SK-N-SH (cell line): ENCODE measurements at regions not wholly inside any gene's neighbourhood (a gene's known extent, or its start where the extent isn't known, plus 50 kb on each side); places are given as distances from the start of the nearest gene placed in this dataset.

Experiments used
- CTCF ChIA-PET: fragments of 300-600, 350-600 bp; formaldehyde crosslinking; extraction: SDS; loops from one replicate; lab custom pipeline; 2021; lab: Yijun Ruan, JAX
- POLR2A ChIA-PET: fragments of 350-600 bp; sonication (Branson Sonifier 250); formaldehyde crosslinking; extraction: SDS; loops from one replicate; lab custom pipeline; 2020; ENCODE audit warnings: antibody characterized with exemption, inconsistent platforms; lab: Yijun Ruan, JAX
- DNase-seq: peaks from one replicate; pipeline ENCODE4 v3.0.0; 2012
- H2AFZ ChIP-seq: fragments of 200-600 bp; sonication (generic); 2 replicates; pipeline ENCODE4 v1.8.1; 2016; ENCODE audit warnings: antibody characterized with exemption, mild to moderate bottlenecking, low read depth
- H3F3A ChIP-seq: fragments of 200-600 bp; sonication (generic); replicated peaks from 2 replicates; pipeline ENCODE3; 2016; ENCODE audit warnings: antibody characterized with exemption, mild to moderate bottlenecking; ENCODE audit not compliant: insufficient read depth
- H3K27ac ChIP-seq, 2 experiments: fragments of 200-500 bp in 1 of 2; fragments of 200-600 bp in 1 of 2; sonication (Bioruptor generic) in 1 of 2; sonication (generic), shearing (Covaris generic) in 1 of 2; 2 replicates each; pipeline versions ENCODE4 v1.5.1 to v1.6.1; 2014 to 2016; ENCODE audit warnings: low read depth in 2 of 2, inconsistent platforms in 1 of 2, low read length in 1 of 2, mild to moderate bottlenecking in 1 of 2, mixed read lengths in 1 of 2
- H3K27me3 ChIP-seq: fragments of 200-600 bp; sonication (generic), shearing (Covaris generic); 2 replicates; pipeline ENCODE4 v1.6.1; 2016; ENCODE audit warnings: mixed run types; ENCODE audit not compliant: insufficient read depth
- H3K36me3 ChIP-seq, 2 experiments: fragments of 200-500 bp in 1 of 2; fragments of 200-600 bp in 1 of 2; sonication (Bioruptor generic) in 1 of 2; sonication (generic) in 1 of 2; replicated peaks in 1 of 2; 2 replicates each; pipeline versions ENCODE3 to v1.5.1; 2014 to 2016; ENCODE audit warnings: low read length in 1 of 2, mild to moderate bottlenecking in 1 of 2; ENCODE audit not compliant: insufficient read depth in 2 of 2, control insufficient read depth in 1 of 2
- H3K4me1 ChIP-seq, 2 experiments: fragments of 200-500 bp in 1 of 2; fragments of 200-600 bp in 1 of 2; sonication (Bioruptor generic) in 1 of 2; sonication (generic), shearing (Covaris generic) in 1 of 2; 2 replicates each; pipeline versions ENCODE4 v1.5.1 to v1.6.1; 2014 to 2016; ENCODE audit warnings: low read depth in 1 of 2, low read length in 1 of 2, mixed run types in 1 of 2; ENCODE audit not compliant: insufficient read depth in 2 of 2, control insufficient read depth in 1 of 2
- H3K4me2 ChIP-seq: fragments of 200-600 bp; sonication (generic), shearing (Covaris generic); 2 replicates; pipeline ENCODE4 v1.6.1; 2017; ENCODE audit warnings: mixed run types
- H3K4me3 ChIP-seq, 2 experiments: fragments of 200-500 bp in 1 of 2; fragments of 200-600 bp in 1 of 2; sonication (Bioruptor generic) in 1 of 2; sonication (generic), shearing (Covaris generic) in 1 of 2; 2 replicates each; pipeline versions ENCODE4 v1.5.1 to v1.8.1; 2014 to 2016; ENCODE audit warnings: low read depth in 2 of 2, inconsistent platforms in 1 of 2, low read length in 1 of 2, mild to moderate bottlenecking in 1 of 2, mixed read lengths in 1 of 2, moderate library complexity in 1 of 2
- H3K79me2 ChIP-seq: fragments of 200-600 bp; sonication (generic); 2 replicates; pipeline ENCODE4 v1.8.1; 2017; ENCODE audit warnings: mild to moderate bottlenecking; ENCODE audit not compliant: insufficient read depth
- H3K9ac ChIP-seq: fragments of 200-600 bp; sonication (generic); 2 replicates; pipeline ENCODE4 v1.6.1; 2017; ENCODE audit warnings: mixed run types
- H3K9me2 ChIP-seq: fragments of 200-600 bp; sonication (generic); 2 replicates; pipeline ENCODE4 v1.6.1; 2017; ENCODE audit warnings: mixed run types
- H3K9me3 ChIP-seq: fragments of 200-600 bp; sonication (generic); 2 replicates; pipeline ENCODE4 v1.6.1; 2017; ENCODE audit warnings: mixed run types, mild to moderate bottlenecking, moderate library complexity
- H4K20me1 ChIP-seq: fragments of 200-600 bp; sonication (generic); 2 replicates; pipeline ENCODE4 v1.6.1; 2017; ENCODE audit warnings: mild to moderate bottlenecking, mixed run types; ENCODE audit not compliant: insufficient read depth
- NRF1 ChIP-seq: IDR thresholded peaks from 2 replicates; pipeline ENCODE4 v1.6.1; 2012; ENCODE audit warnings: low read depth, mild to moderate bottlenecking, low read length
- POLR2AphosphoS5 ChIP-seq: IDR thresholded peaks from 2 replicates; pipeline ENCODE4 v1.6.1; 2012; ENCODE audit warnings: low read depth, low read length
- RAD21 ChIP-seq: IDR thresholded peaks from 2 replicates; pipeline ENCODE4 v1.6.1; 2012; ENCODE audit warnings: mild to moderate bottlenecking, low read length
- RXRA ChIP-seq: IDR thresholded peaks from 2 replicates; pipeline ENCODE4 v1.4.0; 2012; ENCODE audit warnings: low read depth, mild to moderate bottlenecking, borderline replicate concordance
- TCF12 ChIP-seq: IDR thresholded peaks from 2 replicates; pipeline ENCODE4 v1.4.0; 2012
- TEAD4 ChIP-seq: IDR thresholded peaks from 2 replicates; pipeline ENCODE4 v1.4.0; 2012; ENCODE audit warnings: mild to moderate bottlenecking, borderline replicate concordance; ENCODE audit not compliant: insufficient read depth
- YY1 ChIP-seq: IDR thresholded peaks from 2 replicates; pipeline ENCODE4 v1.4.0; 2012; ENCODE audit warnings: low read depth, mild to moderate bottlenecking
- WGBS: methylation state at CpG from one replicate; pipeline ENCODE4 v1.1.6; 2017; ENCODE audit warnings: low lambda C conversion rate; 5-methylcytosine and 5-hydroxymethylcytosine counted together
- TF ChIP-seq, protein P1 (sequence below): fragments of 150-350 bp; IDR thresholded peaks from 2 replicates; pipeline ENCODE4 v1.6.1; 2017; ENCODE audit warnings: antibody characterized with exemption, low read length, low read depth, borderline replicate concordance
- TF ChIP-seq, protein P2 (sequence below): fragments of 150-350 bp; IDR thresholded peaks from 2 replicates; pipeline ENCODE4 v1.6.1; 2016; ENCODE audit warnings: mild to moderate bottlenecking, low read depth, low read length
- TF ChIP-seq, protein P3 (sequence below): IDR thresholded peaks from 2 replicates; pipeline ENCODE4 v1.4.0; 2012; ENCODE audit warnings: low read depth, borderline replicate concordance
- TF ChIP-seq, protein P4 (sequence below): IDR thresholded peaks from 2 replicates; pipeline ENCODE4 v1.4.0; 2012; ENCODE audit warnings: low read depth, borderline replicate concordance
- TF ChIP-seq, protein P5 (sequence below): IDR thresholded peaks from 2 replicates; pipeline ENCODE4 v1.6.1; 2012; ENCODE audit warnings: mild to moderate bottlenecking, low read depth, low read length, moderate library complexity

DNA sequence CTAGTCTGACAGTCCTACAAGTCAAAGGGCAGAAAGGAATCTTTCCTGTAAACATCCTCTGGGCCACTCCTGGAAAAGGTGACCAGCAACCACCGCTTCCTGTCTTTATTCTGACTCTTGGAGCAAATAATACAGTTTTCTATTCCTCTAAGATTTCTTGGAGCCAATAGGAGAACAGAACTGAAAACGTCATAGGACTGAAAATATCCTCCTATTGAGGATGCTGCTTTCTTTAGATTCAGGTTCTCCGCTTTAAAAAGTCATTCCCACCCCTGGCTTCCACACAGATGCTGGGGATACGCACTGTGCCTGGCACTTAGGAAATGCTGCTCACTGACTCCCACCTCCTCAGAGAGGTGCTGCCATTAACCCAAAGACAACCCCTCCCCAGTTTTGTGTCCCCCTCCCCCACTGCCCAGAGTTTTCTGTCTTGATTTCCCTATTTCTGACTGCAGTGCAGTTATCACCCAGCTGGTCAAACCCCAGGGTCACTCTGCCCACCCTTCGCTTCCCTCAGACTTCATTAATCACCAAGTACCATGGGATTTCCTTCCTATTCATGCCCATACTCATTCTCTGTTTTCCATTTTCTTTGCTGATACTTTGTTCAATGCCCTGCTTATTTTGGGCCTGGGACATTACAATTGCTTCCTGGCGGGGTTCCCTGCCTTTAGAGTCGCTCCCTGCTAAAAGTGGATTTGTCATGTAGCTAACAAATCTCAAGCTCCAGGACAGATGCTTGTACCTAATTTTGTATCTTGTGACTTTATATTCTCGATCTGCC is 82.1 kb upstream of the ARHGAP29 start:
- H3K4me3 ChIP-seq: no peak overlapping the region
- no peaks in the 10 kb centered on the region for H3K36me3 ChIP-seq
- TF ChIP-seq RXRA (no peak), YY1 (no peak), NRF1 (no peak), POLR2AphosphoS5 (no peak)
- TF ChIP-seq, protein P1, sequence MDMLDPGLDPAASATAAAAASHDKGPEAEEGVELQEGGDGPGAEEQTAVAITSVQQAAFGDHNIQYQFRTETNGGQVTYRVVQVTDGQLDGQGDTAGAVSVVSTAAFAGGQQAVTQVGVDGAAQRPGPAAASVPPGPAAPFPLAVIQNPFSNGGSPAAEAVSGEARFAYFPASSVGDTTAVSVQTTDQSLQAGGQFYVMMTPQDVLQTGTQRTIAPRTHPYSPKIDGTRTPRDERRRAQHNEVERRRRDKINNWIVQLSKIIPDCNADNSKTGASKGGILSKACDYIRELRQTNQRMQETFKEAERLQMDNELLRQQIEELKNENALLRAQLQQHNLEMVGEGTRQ: no peak
- TF ChIP-seq, protein P2, sequence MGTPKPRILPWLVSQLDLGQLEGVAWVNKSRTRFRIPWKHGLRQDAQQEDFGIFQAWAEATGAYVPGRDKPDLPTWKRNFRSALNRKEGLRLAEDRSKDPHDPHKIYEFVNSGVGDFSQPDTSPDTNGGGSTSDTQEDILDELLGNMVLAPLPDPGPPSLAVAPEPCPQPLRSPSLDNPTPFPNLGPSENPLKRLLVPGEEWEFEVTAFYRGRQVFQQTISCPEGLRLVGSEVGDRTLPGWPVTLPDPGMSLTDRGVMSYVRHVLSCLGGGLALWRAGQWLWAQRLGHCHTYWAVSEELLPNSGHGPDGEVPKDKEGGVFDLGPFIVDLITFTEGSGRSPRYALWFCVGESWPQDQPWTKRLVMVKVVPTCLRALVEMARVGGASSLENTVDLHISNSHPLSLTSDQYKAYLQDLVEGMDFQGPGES: no peak
- TF ChIP-seq, protein P3, sequence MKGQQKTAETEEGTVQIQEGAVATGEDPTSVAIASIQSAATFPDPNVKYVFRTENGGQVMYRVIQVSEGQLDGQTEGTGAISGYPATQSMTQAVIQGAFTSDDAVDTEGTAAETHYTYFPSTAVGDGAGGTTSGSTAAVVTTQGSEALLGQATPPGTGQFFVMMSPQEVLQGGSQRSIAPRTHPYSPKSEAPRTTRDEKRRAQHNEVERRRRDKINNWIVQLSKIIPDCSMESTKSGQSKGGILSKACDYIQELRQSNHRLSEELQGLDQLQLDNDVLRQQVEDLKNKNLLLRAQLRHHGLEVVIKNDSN: no peak
- TF ChIP-seq, protein P4, sequence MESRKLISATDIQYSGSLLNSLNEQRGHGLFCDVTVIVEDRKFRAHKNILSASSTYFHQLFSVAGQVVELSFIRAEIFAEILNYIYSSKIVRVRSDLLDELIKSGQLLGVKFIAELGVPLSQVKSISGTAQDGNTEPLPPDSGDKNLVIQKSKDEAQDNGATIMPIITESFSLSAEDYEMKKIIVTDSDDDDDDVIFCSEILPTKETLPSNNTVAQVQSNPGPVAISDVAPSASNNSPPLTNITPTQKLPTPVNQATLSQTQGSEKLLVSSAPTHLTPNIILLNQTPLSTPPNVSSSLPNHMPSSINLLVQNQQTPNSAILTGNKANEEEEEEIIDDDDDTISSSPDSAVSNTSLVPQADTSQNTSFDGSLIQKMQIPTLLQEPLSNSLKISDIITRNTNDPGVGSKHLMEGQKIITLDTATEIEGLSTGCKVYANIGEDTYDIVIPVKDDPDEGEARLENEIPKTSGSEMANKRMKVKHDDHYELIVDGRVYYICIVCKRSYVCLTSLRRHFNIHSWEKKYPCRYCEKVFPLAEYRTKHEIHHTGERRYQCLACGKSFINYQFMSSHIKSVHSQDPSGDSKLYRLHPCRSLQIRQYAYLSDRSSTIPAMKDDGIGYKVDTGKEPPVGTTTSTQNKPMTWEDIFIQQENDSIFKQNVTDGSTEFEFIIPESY: no peak
- no peaks in the 10 kb centered on the region for H3K79me2 ChIP-seq
- H3K9ac ChIP-seq: no peak overlapping the region
- WGBS: 87% methylated on average over 8 of the region's 8 CpGs
- ChIA-PET POLR2A (no interaction called here), CTCF (interaction anchor here (0.9 to 1.4 kb wide), 2 partner anchors 258 to 293 kb away, joined by 3 to 4 read pairs; no protein-coding TSS in a partner anchor)
- no peaks in the 10 kb centered on the region for H3K27me3 ChIP-seq
- peaks cover 9% of the 10 kb centered on the region for H3F3A ChIP-seq
- H4K20me1 ChIP-seq: no peaks in the 10 kb centered on the region
- H3K9me3 ChIP-seq: no peaks in the 10 kb centered on the region
- no peak overlapping the region for H3K27ac ChIP-seq
- no peaks in the 10 kb centered on the region for H3K9me2 ChIP-seq
- no peak for DNase-seq
- H3K4me2 ChIP-seq: no peak overlapping the region
- H2AFZ ChIP-seq: no peak overlapping the region
- peaks cover 25 to 28% of the 10 kb centered on the region in 2 experiments for H3K4me1 ChIP-seq

DNA sequence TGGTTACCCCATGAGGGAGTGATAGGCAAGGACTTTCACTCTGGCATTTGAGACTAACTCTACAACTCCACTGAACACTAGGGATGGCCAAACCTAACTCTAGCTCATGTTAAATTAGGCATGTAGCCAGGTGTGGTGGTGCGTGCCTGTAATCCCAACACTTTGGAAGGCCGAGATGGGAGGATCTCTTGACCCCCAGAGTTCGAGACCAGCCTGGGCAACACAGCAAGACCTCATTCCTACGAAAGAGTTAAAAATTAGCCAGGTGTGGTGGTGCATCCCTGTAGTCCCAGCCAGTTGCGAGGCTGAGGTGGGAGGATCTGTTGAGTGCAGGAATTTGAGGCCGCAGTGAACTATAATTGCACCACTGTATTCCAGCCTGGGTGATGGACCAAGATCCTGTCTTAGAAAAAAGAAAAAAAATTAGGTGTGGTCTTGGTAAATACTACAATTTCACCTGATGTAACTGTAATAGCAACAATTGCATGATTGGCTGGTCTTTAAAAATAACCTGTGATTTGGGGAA is 81.2 kb upstream of the ARHGAP29 start:
- H3K9ac ChIP-seq: no peak overlapping the region
- peaks cover 19 to 23% of the 10 kb centered on the region in 2 experiments for H3K4me1 ChIP-seq
- CTCF ChIA-PET: interaction anchor here (1.1 to 4.0 kb wide), 2 partner anchors 17 to 256 kb away, joined by 4 to 27 read pairs; no protein-coding TSS in a partner anchor

More for the DNA sequence above, 81.2 kb upstream of the ARHGAP29 start:
- DNase-seq: no peak
- H3K79me2 ChIP-seq: no peaks in the 10 kb centered on the region
- no peaks in the 10 kb centered on the region for H3K9me2 ChIP-seq
- 100% methylated on average over 2 of the region's 6 CpGs for WGBS
- H3K4me2 ChIP-seq: no peak overlapping the region
- no peaks in the 10 kb centered on the region for H4K20me1 ChIP-seq
- peaks cover under 1% of the 10 kb centered on the region for H3F3A ChIP-seq
- H3K36me3 ChIP-seq: no peaks in the 10 kb centered on the region
- H3K9me3 ChIP-seq: no peaks in the 10 kb centered on the region
- H3K27me3 ChIP-seq: no peaks in the 10 kb centered on the region
- H3K27ac ChIP-seq: no peak overlapping the region
- POLR2A ChIA-PET: no interaction called here
- H2AFZ ChIP-seq: no peak overlapping the region
- TF ChIP-seq, protein P5, sequence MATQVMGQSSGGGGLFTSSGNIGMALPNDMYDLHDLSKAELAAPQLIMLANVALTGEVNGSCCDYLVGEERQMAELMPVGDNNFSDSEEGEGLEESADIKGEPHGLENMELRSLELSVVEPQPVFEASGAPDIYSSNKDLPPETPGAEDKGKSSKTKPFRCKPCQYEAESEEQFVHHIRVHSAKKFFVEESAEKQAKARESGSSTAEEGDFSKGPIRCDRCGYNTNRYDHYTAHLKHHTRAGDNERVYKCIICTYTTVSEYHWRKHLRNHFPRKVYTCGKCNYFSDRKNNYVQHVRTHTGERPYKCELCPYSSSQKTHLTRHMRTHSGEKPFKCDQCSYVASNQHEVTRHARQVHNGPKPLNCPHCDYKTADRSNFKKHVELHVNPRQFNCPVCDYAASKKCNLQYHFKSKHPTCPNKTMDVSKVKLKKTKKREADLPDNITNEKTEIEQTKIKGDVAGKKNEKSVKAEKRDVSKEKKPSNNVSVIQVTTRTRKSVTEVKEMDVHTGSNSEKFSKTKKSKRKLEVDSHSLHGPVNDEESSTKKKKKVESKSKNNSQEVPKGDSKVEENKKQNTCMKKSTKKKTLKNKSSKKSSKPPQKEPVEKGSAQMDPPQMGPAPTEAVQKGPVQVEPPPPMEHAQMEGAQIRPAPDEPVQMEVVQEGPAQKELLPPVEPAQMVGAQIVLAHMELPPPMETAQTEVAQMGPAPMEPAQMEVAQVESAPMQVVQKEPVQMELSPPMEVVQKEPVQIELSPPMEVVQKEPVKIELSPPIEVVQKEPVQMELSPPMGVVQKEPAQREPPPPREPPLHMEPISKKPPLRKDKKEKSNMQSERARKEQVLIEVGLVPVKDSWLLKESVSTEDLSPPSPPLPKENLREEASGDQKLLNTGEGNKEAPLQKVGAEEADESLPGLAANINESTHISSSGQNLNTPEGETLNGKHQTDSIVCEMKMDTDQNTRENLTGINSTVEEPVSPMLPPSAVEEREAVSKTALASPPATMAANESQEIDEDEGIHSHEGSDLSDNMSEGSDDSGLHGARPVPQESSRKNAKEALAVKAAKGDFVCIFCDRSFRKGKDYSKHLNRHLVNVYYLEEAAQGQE: no peak
- TF ChIP-seq, protein P2: no peak
- TF ChIP-seq RAD21 (no peak), TCF12 (no peak), TEAD4 (no peak)
- TF ChIP-seq, protein P4: no peak
- no peak overlapping the region for H3K4me3 ChIP-seq
